ENCODE measurements at regions not wholly inside any gene's neighbourhood (a gene's known extent, or its start where the extent isn't known, plus 50 kb on each side); places are given as distances from the start of the nearest gene placed in this dataset.

- Mint-ChIP-seq H3K36me3 (no peaks in the 10 kb centered on the region), H3K4me1 (peaks cover 0 to 3% of the 10 kb centered on the region in 2 donors), H3K27ac (no peak overlapping the region), H3K9me3 (no peaks in the 10 kb centered on the region), H3K27me3 (peaks cover 0 to 5% of the 10 kb centered on the region in 2 donors), H3K4me3 (no peak overlapping the region)
- ATAC-seq (replicated peaks) (no peak), DNase-seq (no peak)
Observed at GRCh38 chr3:16052964-16053363, 121.5 kb upstream of the GALNT15 start.

DNA sequence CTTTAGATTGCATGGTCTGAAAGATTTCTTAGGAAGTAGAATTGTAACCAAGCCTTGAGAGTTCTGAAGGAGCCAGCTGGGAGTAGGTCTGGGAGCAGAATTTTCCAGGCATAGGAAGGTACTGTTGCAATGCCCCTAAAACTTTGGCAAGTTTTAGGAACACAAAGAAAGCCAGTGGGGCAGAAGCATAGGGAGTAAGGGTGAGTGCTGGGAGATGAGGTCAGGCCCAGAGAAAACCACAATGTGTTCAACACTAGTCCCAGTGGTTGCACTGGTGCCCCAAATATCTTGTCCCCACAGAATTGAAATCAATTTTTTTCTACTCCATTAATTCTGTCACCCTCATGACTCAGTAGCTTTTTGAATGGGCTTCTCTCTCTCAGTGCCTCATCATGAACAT is 120.7 kb upstream of the GALNT15 start:
- H3K4me3 Mint-ChIP-seq, result no peak overlapping the region
- H3K4me1 Mint-ChIP-seq, result no peaks in the 10 kb centered on the region
- H3K36me3 Mint-ChIP-seq, result no peaks in the 10 kb centered on the region
- DNase-seq (no peak), ATAC-seq (replicated peaks) (no peak)
- no peak overlapping the region for H3K27ac Mint-ChIP-seq
- no peaks in the 10 kb centered on the region for H3K9me3 Mint-ChIP-seq
- peaks cover 0 to 5% of the 10 kb centered on the region in 2 donors for H3K27me3 Mint-ChIP-seq

GRCh38 chr3:16055606-16056211 is 118.8 kb upstream of the GALNT15 start:
- DNase-seq (no peak), ATAC-seq (replicated peaks) (no peak)
- H3K4me3 Mint-ChIP-seq, result no peak overlapping the region
- H3K4me1 Mint-ChIP-seq, result no peaks in the 10 kb centered on the region
- peaks cover 0 to 5% of the 10 kb centered on the region in 2 donors for H3K27me3 Mint-ChIP-seq
- no peaks in the 10 kb centered on the region for H3K9me3 Mint-ChIP-seq
- no peaks in the 10 kb centered on the region for H3K36me3 Mint-ChIP-seq
- no peak overlapping the region for H3K27ac Mint-ChIP-seq

- H3K4me1 Mint-ChIP-seq, result no peaks in the 10 kb centered on the region
- H3K9me3 Mint-ChIP-seq, result no peaks in the 10 kb centered on the region
- no peak overlapping the region for H3K27ac Mint-ChIP-seq
- ATAC-seq (replicated peaks) (no peak), DNase-seq (no peak)
- no peak overlapping the region for H3K4me3 Mint-ChIP-seq
- H3K27me3 Mint-ChIP-seq, result no peaks in the 10 kb centered on the region
- no peaks in the 10 kb centered on the region for H3K36me3 Mint-ChIP-seq
Observed at GRCh38 chr3:16056217-16056616, 118.3 kb upstream of the GALNT15 start.

- ATAC-seq (replicated peaks), result no peak
- Mint-ChIP-seq H3K36me3 (no peaks in the 10 kb centered on the region), H3K4me1 (no peaks in the 10 kb centered on the region), H3K27me3 (peaks cover 0 to 3% of the 10 kb centered on the region in 2 donors), H3K4me3 (no peak overlapping the region), H3K27ac (no peak overlapping the region), H3K9me3 (no peaks in the 10 kb centered on the region)
- no peak for DNase-seq
Observed at GRCh38 chr3:16058521-16058920, 116.0 kb upstream of the GALNT15 start.

GRCh38 chr3:16059081-16059537 is 115.4 kb upstream of the GALNT15 start:
- H3K4me1 Mint-ChIP-seq, result no peaks in the 10 kb centered on the region
- ATAC-seq (replicated peaks) (no peak), DNase-seq (no peak)
- H3K36me3 Mint-ChIP-seq, result no peaks in the 10 kb centered on the region
- H3K27ac Mint-ChIP-seq, result no peak overlapping the region
- H3K4me3 Mint-ChIP-seq, result no peak overlapping the region
- peaks cover 0 to 3% of the 10 kb centered on the region in 2 donors for H3K27me3 Mint-ChIP-seq
- H3K9me3 Mint-ChIP-seq, result no peaks in the 10 kb centered on the region

DNA sequence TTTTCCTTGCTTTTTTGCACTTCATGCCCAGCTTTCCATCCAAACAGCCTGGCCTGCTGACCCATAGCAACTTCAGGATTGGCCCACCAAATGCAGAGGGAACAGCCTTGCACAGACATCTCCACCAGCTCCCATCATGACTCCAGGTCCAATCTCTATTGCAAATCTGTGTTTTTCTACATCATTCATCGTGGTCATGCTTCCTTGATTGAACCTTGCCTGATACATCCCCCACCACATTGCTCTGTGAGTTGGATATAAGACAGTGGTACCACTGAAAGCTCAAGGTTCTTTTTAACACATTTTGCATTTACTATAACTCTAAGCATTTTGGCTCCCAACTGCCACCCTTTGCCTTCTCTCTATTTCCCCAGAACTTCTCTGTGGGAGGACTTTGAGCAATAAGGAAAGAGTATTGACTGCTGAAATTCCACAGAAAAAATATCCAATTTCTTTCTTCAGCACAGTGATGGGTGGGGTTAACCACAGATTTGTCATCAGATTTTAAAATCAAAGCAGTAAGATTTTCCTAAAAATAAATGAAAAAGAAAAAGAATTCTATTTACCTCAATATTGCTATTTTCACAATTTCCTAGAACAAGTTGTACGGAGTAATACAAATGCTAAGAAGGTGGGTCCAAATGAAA is 114.6 kb upstream of the GALNT15 start:
- no peak for ATAC-seq (replicated peaks)
- Mint-ChIP-seq H3K27ac (no peak overlapping the region), H3K4me1 (no peaks in the 10 kb centered on the region), H3K9me3 (no peaks in the 10 kb centered on the region), H3K4me3 (no peak overlapping the region), H3K36me3 (no peaks in the 10 kb centered on the region), H3K27me3 (peaks cover 0 to 3% of the 10 kb centered on the region in 2 donors)
- no peak for DNase-seq

DNA sequence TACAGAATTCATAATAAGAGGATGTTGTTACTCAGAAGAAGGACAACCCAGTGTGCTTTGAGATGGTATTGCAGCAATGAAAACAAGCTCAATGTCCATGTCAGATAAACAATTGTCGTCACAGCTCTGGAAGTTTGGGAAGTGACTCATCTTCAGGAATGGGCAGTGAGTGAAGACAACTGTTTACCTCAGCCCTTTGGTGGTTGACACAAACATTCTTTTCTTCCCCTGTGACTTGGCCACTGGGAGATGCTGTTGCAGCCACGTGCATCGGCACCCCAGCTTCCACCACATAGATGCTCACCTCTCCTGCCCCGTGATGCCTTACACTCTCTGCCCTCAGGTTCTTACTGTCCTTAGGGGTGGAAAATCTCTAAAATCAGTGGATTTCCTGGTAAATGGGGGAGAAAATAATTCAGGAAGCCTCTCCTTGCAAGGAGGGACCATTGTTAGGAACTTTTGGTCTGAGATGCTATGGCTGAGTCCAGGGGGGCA is 114.1 kb upstream of the GALNT15 start:
- no peak overlapping the region for H3K27ac Mint-ChIP-seq
- no peak overlapping the region for H3K4me3 Mint-ChIP-seq

DNA sequence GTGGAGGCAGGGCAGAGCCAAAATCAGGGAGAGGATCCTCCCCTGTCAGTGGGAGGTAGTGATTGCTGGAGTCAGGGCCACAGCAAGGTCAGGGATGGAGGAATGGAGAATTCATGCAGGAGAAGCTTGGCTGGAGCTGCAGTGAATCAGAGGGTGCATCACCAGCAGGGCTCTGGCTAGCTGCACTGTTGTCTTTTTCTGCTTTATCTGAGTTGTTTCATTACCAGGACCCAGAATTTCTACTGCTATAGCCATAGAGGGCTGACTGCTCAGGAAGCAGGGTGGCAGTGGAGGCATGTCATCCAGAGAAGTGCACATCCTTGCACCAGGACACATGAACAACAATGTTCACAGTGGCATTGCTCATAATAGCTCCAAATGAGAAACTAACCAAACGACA is 113.5 kb upstream of the GALNT15 start:
- Mint-ChIP-seq H3K4me3 (no peak overlapping the region), H3K36me3 (no peaks in the 10 kb centered on the region), H3K4me1 (no peaks in the 10 kb centered on the region), H3K27ac (no peak overlapping the region), H3K9me3 (no peaks in the 10 kb centered on the region), H3K27me3 (peaks cover 0 to 3% of the 10 kb centered on the region in 2 donors)
- ATAC-seq (replicated peaks) (no peak), DNase-seq (no peak)

More for the DNA sequence above, 114.1 kb upstream of the GALNT15 start:
- Mint-ChIP-seq H3K4me1 (no peaks in the 10 kb centered on the region), H3K27me3 (peaks cover 0 to 3% of the 10 kb centered on the region in 2 donors), H3K36me3 (no peaks in the 10 kb centered on the region), H3K9me3 (no peaks in the 10 kb centered on the region)
- ATAC-seq (replicated peaks), result no peak
- no peak for DNase-seq

- H3K27ac Mint-ChIP-seq, result no peak overlapping the region
- H3K9me3 Mint-ChIP-seq, result no peaks in the 10 kb centered on the region
- DNase-seq (no peak), ATAC-seq (replicated peaks) (no peak)
- H3K27me3 Mint-ChIP-seq, result peaks cover 0 to 3% of the 10 kb centered on the region in 2 donors
- H3K4me3 Mint-ChIP-seq, result no peak overlapping the region
- no peaks in the 10 kb centered on the region for H3K4me1 Mint-ChIP-seq
- H3K36me3 Mint-ChIP-seq, result no peaks in the 10 kb centered on the region
Observed at GRCh38 chr3:16061491-16061890, 113.0 kb upstream of the GALNT15 start.

DNA sequence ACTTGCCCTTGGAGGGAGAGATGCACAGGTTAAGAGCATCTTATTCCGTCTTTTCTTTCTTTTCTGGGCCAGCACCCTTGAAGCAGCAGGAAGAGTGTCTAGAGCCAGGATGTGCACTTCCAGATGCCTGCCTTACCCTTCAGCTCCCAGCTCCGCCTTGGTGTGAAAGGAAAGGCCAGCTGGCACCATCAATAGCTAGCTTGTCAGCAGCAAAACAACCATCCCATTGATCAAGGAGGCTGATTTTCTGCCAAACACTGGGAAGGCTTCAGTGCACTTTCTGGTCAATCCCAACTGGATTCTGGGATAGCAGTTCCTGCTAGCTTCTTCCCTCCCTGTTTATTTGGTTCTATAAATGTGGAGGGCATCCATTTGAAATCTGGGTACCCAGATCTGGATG is 110.9 kb upstream of the GALNT15 start:
- Mint-ChIP-seq H3K9me3 (no peaks in the 10 kb centered on the region), H3K4me3 (no peak overlapping the region), H3K27me3 (peaks cover 0 to 3% of the 10 kb centered on the region in 2 donors), H3K4me1 (no peaks in the 10 kb centered on the region), H3K36me3 (no peaks in the 10 kb centered on the region), H3K27ac (no peak overlapping the region)
- DNase-seq (no peak), ATAC-seq (replicated peaks) (no peak)

DNA sequence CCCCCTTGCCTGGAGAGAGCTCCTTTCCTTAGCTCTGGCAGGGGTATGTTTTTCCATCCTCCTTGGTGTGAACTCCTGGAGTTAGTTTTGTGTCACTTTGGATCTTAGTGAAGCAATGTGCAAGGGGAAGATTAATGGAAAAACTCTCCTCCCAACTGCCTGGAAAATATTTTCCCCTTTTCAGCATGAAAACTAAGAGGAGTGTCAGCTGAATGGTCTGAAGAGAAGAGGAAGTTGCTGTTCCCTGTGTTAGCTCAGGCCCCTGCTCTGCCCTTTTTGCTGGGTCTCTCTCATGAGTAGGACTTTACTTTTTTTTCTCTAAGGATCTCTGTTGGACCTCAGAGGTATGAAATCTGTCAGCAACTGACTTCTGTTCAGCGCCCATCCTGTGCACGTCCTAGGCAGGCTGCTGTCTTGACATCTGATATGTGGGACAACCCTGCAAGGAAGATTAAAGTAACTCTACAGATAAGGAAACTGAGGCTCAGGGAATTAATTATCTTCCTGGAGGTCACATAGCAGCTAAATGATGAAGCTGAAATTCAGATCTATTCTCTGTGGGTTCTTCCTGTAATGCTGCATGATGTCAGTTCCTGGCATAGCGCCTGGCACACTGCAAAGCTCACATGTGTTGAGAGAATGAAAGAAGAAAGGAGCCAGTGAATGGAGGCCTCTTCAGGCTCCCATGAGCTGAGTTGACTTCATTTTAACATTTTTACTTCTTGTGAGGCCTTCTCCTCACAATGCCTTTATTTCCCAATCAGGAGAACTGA is 109.7 kb upstream of the GALNT15 start:
- DNase-seq (no peak), ATAC-seq (replicated peaks) (no peak)
- no peaks in the 10 kb centered on the region for H3K9me3 Mint-ChIP-seq
- no peak overlapping the region for H3K4me3 Mint-ChIP-seq
- peaks cover 0 to 3% of the 10 kb centered on the region in 2 donors for H3K27me3 Mint-ChIP-seq
- no peak overlapping the region for H3K27ac Mint-ChIP-seq
- no peaks in the 10 kb centered on the region for H3K4me1 Mint-ChIP-seq
- H3K36me3 Mint-ChIP-seq, result no peaks in the 10 kb centered on the region

GRCh38 chr3:16066545-16066944 is 107.9 kb upstream of the GALNT15 start:
- DNase-seq (no peak), ATAC-seq (replicated peaks) (no peak)
- H3K9me3 Mint-ChIP-seq, result peaks cover 0 to 1% of the 10 kb centered on the region in 2 donors
- no peaks in the 10 kb centered on the region for H3K36me3 Mint-ChIP-seq
- H3K27ac Mint-ChIP-seq, result no peak overlapping the region
- peaks cover 0 to 3% of the 10 kb centered on the region in 2 donors for H3K27me3 Mint-ChIP-seq
- H3K4me1 Mint-ChIP-seq, result no peaks in the 10 kb centered on the region
- H3K4me3 Mint-ChIP-seq, result no peak overlapping the region

GRCh38 chr3:16066975-16067374 is 107.5 kb upstream of the GALNT15 start:
- H3K27ac Mint-ChIP-seq, result no peak overlapping the region
- H3K9me3 Mint-ChIP-seq, result peaks cover 3% of the 10 kb centered on the region in 2 donors
- H3K4me1 Mint-ChIP-seq, result no peaks in the 10 kb centered on the region
- H3K36me3 Mint-ChIP-seq, result peaks cover 1 to 2% of the 10 kb centered on the region in 2 donors
- ATAC-seq (replicated peaks) (no peak), DNase-seq (no peak)
- H3K4me3 Mint-ChIP-seq, result no peak overlapping the region
- H3K27me3 Mint-ChIP-seq, result peaks cover 0 to 3% of the 10 kb centered on the region in 2 donors
